Esophagus squamous epithelium (tissue), 5 donors: ENCODE measurements at regions not wholly inside any gene's neighbourhood (a gene's known extent, or its start where the extent isn't known, plus 50 kb on each side); places are given as distances from the start of the nearest gene placed in this dataset.

ENCODE experiments used
- DNase-seq: peaks from one replicate; lab custom pipeline; 2025; lab: John Stamatoyannopoulos, UW
- H3K27ac ChIP-seq, 4 donors: fragments of 200-600 bp; sonication (generic); one replicate each; pipeline ENCODE4 v1.5.1; 2016 to 2019; ENCODE audit warnings: mild to moderate bottlenecking in 1 of 4
- H3K27me3 ChIP-seq, 4 donors: fragments of 200-600 bp; sonication (generic); 1 replicate in 3 of 4; 2 replicates in 1 of 4; pipeline versions ENCODE4 v1.5.1 to v1.6.0; 2017 to 2021; ENCODE audit warnings: antibody characterized with exemption in 1 of 4
- H3K36me3 ChIP-seq, 3 donors: fragments of 200-600 bp; sonication (generic); one replicate each; pipeline ENCODE4 v1.5.1; 2016 to 2019
- H3K4me1 ChIP-seq, 3 donors: fragments of 200-600 bp; sonication (generic); one replicate each; pipeline ENCODE4 v1.5.1; 2017 to 2019
- H3K4me3 ChIP-seq, 4 donors: fragments of 200-600 bp; sonication (generic); 1 replicate in 3 of 4; 2 replicates in 1 of 4; pipeline ENCODE4 v1.5.1; 2016 to 2019; ENCODE audit warnings: mild to moderate bottlenecking in 2 of 4, moderate library complexity in 1 of 4
- H3K9me3 ChIP-seq, 3 donors: fragments of 200-600 bp; sonication (generic); one replicate each; pipeline ENCODE4 v1.5.1; 2016 to 2019
- CTCF ChIP-seq, 6 experiments: fragments of 450-650 bp in 4 of 6; fragments of 200-600 bp in 2 of 6; sonication (generic) in 2 of 6; IDR thresholded peaks; one replicate each; pipeline ENCODE4 v1.5.1; 2016 to 2019; ENCODE audit warnings: antibody characterized with exemption in 6 of 6, mild to moderate bottlenecking in 4 of 6, moderate library complexity in 4 of 6
- POLR2A ChIP-seq, 4 donors: fragments of 450-650 bp; IDR thresholded peaks; one replicate each; pipeline ENCODE4 v1.6.1; 2017; ENCODE audit warnings: antibody characterized with exemption in 4 of 4, mild to moderate bottlenecking in 4 of 4, moderate library complexity in 3 of 4
- WGBS, 2 donors: methylation state at CpG; one replicate each; pipeline ENCODE4 v1.1.5; 2018; 5-methylcytosine and 5-hydroxymethylcytosine counted together
- intact Hi-C: fragments of 100-400 bp; cut with DNase I; formaldehyde crosslinking; loops from one replicate; pipeline ENCODE4 v1.15.0; 2022
- donor health status: DM: yes; HTN: yes; CAD: no.

- H3K4me3 ChIP-seq = no peak overlapping the region
- no peak for DNase-seq
- no peaks in the 10 kb centered on the region for H3K9me3 ChIP-seq
- peaks cover 0 to 4% (median 0%) of the 10 kb centered on the region in 4 donors for H3K27me3 ChIP-seq
- WGBS, 2 donors = 86 to 97% methylated on average over 5 to 18 of the region's 30 CpGs
- H3K27ac ChIP-seq = no peak overlapping the region
- H3K4me1 ChIP-seq = no peaks in the 10 kb centered on the region
- H3K36me3 ChIP-seq = no peaks in the 10 kb centered on the region
- intact Hi-C loops = no loop called here
- TF ChIP-seq POLR2A (IDR thresholded peaks at IDR 0.05) = no peak
- TF ChIP-seq CTCF (IDR thresholded peaks at IDR 0.05) = no peak
These were observed 92.6 kb upstream of the ALDH1A3 start for GRCh38 chr15:100786901-100787566.

- Histone ChIP-seq H3K4me3 (no peak overlapping the region), H3K9me3 (no peaks in the 10 kb centered on the region), H3K4me1 (no peaks in the 10 kb centered on the region), H3K36me3 (no peaks in the 10 kb centered on the region), H3K27ac (no peak overlapping the region), H3K27me3 (peaks cover 0 to 4% (median 0%) of the 10 kb centered on the region in 4 donors)
- no peak for DNase-seq
- WGBS, 2 donors = 66 to 70% methylated on average over 6 to 9 of the region's 17 CpGs
- TF ChIP-seq POLR2A (IDR thresholded peaks at IDR 0.05) (no peak), CTCF (IDR thresholded peaks at IDR 0.05) (no peak)
- intact Hi-C loops = no loop called here
These were observed 91.8 kb upstream of the ALDH1A3 start for GRCh38 chr15:100787567-100788417.

- H3K9me3 ChIP-seq = no peaks in the 10 kb centered on the region
- H3K27me3 ChIP-seq = peaks cover 0 to 4% (median 0%) of the 10 kb centered on the region in 4 donors
- TF ChIP-seq CTCF (IDR thresholded peaks at IDR 0.05) = no peak
- no peak for TF ChIP-seq POLR2A (IDR thresholded peaks at IDR 0.05)
- no peak for DNase-seq
- H3K36me3 ChIP-seq = no peaks in the 10 kb centered on the region
- no peak overlapping the region for H3K4me3 ChIP-seq
- H3K4me1 ChIP-seq = no peaks in the 10 kb centered on the region
- WGBS, 2 donors = 79 to 87% methylated on average over 2 to 3 of the region's 7 CpGs
- H3K27ac ChIP-seq = no peak overlapping the region
- intact Hi-C loops = no loop called here
These were observed 91.1 kb upstream of the ALDH1A3 start for GRCh38 chr15:100788418-100789105.

- no peak for DNase-seq
- Histone ChIP-seq H3K4me1 (no peaks in the 10 kb centered on the region), H3K27me3 (peaks cover 0 to 4% (median 0%) of the 10 kb centered on the region in 4 donors), H3K36me3 (no peaks in the 10 kb centered on the region), H3K4me3 (no peak overlapping the region), H3K9me3 (no peaks in the 10 kb centered on the region), H3K27ac (no peak overlapping the region)
- WGBS, 2 donors = 74 to 90% methylated on average over 8 of the region's 8 CpGs
- intact Hi-C loops = no loop called here
- no peak for TF ChIP-seq POLR2A (IDR thresholded peaks at IDR 0.05)
- TF ChIP-seq CTCF (IDR thresholded peaks at IDR 0.05) = no peak
These were observed 88.8 kb upstream of the ALDH1A3 start for GRCh38 chr15:100790786-100791265.
